ENCODE measurements at regions not wholly inside any gene's neighbourhood (a gene's known extent, or its start where the extent isn't known, plus 50 kb on each side); places are given as distances from the start of the nearest gene placed in this dataset.

GRCh38 chr20:50286174-50286511, 95.5 kb downstream of the CEBPB start:
- H3K4me3 ChIP-seq, result no peak overlapping the region
- no peak for DNase-seq (ENCODE audit: extremely low spot score in 2 of 2)
- H3K36me3 ChIP-seq, result no peaks in the 10 kb centered on the region
- intact Hi-C loops (cut with DNase I), result no loop called here
- H3K27me3 ChIP-seq, result no peaks in the 10 kb centered on the region
- TF ChIP-seq POLR2A (IDR thresholded peaks at IDR 0.05) (no peak), CTCF (IDR thresholded peaks at IDR 0.05) (no peak), POLR2AphosphoS5 (IDR thresholded peaks at IDR 0.05; ENCODE audit: insufficient read depth in 1 of 2, low read depth in 1 of 2) (no peak)
- H3K9me3 ChIP-seq, result no peaks in the 10 kb centered on the region
- peak overlapping the region; percentile 95 for H3K27ac ChIP-seq
- peaks cover 60% of the 10 kb centered on the region for H3K4me1 ChIP-seq

DNA sequence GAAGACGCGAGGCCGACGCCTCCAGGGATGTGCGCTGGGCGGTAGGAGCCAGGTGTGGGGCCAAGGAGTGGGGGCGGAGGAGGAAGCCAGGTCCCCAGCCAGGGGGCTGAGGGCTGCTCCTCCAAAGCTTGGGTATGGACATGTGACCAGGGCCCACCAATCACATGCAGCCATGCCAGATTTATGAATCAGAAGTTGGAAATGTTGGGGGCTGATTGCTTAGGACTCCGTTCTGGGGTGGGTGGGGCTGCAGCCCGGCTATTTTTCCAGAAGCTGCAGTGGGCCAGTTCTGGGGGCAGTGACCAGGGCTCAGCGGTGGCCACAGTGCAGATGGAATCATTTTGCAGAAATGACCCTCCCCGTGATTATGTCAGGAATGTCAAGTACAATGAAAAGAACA, 96.0 kb downstream of the CEBPB start:
- no peaks in the 10 kb centered on the region for H3K27me3 ChIP-seq
- H3K4me3 ChIP-seq, result no peak overlapping the region
- H3K36me3 ChIP-seq, result no peaks in the 10 kb centered on the region
- intact Hi-C loops (cut with DNase I), result no loop called here
- peak overlapping the region; percentile 95 for H3K27ac ChIP-seq
- peaks cover 64% of the 10 kb centered on the region for H3K4me1 ChIP-seq
- DNase-seq (ENCODE audit: extremely low spot score in 2 of 2), result peak in 1 of 2 donors; percentile 96
- no peaks in the 10 kb centered on the region for H3K9me3 ChIP-seq
- TF ChIP-seq CTCF (IDR thresholded peaks at IDR 0.05) (no peak), POLR2AphosphoS5 (IDR thresholded peaks at IDR 0.05; ENCODE audit: insufficient read depth in 1 of 2, low read depth in 1 of 2) (peak; percentile 73 to 79), POLR2A (IDR thresholded peaks at IDR 0.05) (peak in 1 of 2 donors; percentile 34)

- intact Hi-C loops (cut with DNase I), result no loop called here
- H3K36me3 ChIP-seq, result no peaks in the 10 kb centered on the region
- peaks cover 69% of the 10 kb centered on the region for H3K4me1 ChIP-seq
- no peak for DNase-seq (ENCODE audit: extremely low spot score in 2 of 2)
- H3K27me3 ChIP-seq, result no peaks in the 10 kb centered on the region
- H3K9me3 ChIP-seq, result no peaks in the 10 kb centered on the region
- no peak for TF ChIP-seq POLR2AphosphoS5 (IDR thresholded peaks at IDR 0.05; ENCODE audit: insufficient read depth in 1 of 2, low read depth in 1 of 2)
- TF ChIP-seq POLR2A (IDR thresholded peaks at IDR 0.05), result no peak
- no peak for TF ChIP-seq CTCF (IDR thresholded peaks at IDR 0.05)
- H3K27ac ChIP-seq, result peak overlapping the region; percentile 95
- H3K4me3 ChIP-seq, result no peak overlapping the region
These were observed 96.9 kb downstream of the CEBPB start for GRCh38 chr20:50287512-50287911.

GRCh38 chr20:50288128-50288623, 97.5 kb downstream of the CEBPB start:
- Histone ChIP-seq H3K27me3 (no peaks in the 10 kb centered on the region), H3K4me3 (no peak overlapping the region), H3K9me3 (no peaks in the 10 kb centered on the region), H3K27ac (peak overlapping the region; percentile 95), H3K4me1 (peaks cover 69% of the 10 kb centered on the region), H3K36me3 (no peaks in the 10 kb centered on the region)
- intact Hi-C loops (cut with DNase I), result no loop called here
- DNase-seq (ENCODE audit: extremely low spot score in 2 of 2), result no peak
- TF ChIP-seq POLR2AphosphoS5 (IDR thresholded peaks at IDR 0.05; ENCODE audit: insufficient read depth in 1 of 2, low read depth in 1 of 2), result no peak
- no peak for TF ChIP-seq CTCF (IDR thresholded peaks at IDR 0.05)
- TF ChIP-seq POLR2A (IDR thresholded peaks at IDR 0.05), result no peak

DNA sequence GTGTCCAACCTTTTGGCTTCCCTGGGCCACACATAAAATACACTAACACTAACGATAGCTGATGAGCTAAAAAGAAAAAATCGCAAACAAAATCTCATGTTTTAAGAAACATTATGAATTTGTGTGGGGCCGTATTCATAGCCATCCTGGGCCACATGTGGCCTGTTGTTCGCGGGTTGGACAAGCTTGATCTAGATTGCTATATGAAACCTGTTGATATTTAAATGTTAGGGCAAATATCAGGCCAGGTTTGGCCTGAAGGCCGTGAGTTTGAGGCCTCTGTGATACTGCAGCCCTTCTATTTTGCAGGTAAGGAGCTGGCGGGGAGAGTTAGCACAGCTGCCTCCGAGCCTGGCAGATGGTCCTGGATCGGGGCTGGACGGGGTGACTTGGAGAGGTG, 99.0 kb downstream of the CEBPB start:
- Histone ChIP-seq H3K9me3 (no peaks in the 10 kb centered on the region), H3K4me1 (peaks cover 59% of the 10 kb centered on the region), H3K27me3 (no peaks in the 10 kb centered on the region), H3K4me3 (no peak overlapping the region), H3K36me3 (no peaks in the 10 kb centered on the region), H3K27ac (peak overlapping the region; percentile 24)
- intact Hi-C loops (cut with DNase I), result no loop called here
- TF ChIP-seq POLR2AphosphoS5 (IDR thresholded peaks at IDR 0.05; ENCODE audit: insufficient read depth in 1 of 2, low read depth in 1 of 2) (no peak), CTCF (IDR thresholded peaks at IDR 0.05) (no peak), POLR2A (IDR thresholded peaks at IDR 0.05) (no peak)
- DNase-seq (ENCODE audit: extremely low spot score in 2 of 2), result no peak
